Activated CD8-positive, alpha-beta T cell treated with anti-CD3 and anti-CD28 coated beads for 36 hours (primary cell): ENCODE measurements at regions not wholly inside any gene's neighbourhood (a gene's known extent, or its start where the extent isn't known, plus 50 kb on each side); places are given as distances from the start of the nearest gene placed in this dataset.

Source experiments
- ATAC-seq: fragments of 200-7000 bp; cut with Tn5 transposase; one replicate; pipeline ENCODE4 v1.10.0; 2021; ENCODE audit warnings: mild to moderate bottlenecking, moderate library complexity
- CTCF ChIA-PET: fragments of 350-600 bp; sonication (Branson Sonifier 250); formaldehyde crosslinking; loops from one replicate; lab custom pipeline; 2021; ENCODE audit warnings: antibody characterized with exemption; lab: Charles Lee
- POLR2A ChIA-PET: fragments of 350-600 bp; sonication (Branson Sonifier 250); formaldehyde crosslinking; loops from one replicate; lab custom pipeline; 2021; ENCODE audit warnings: antibody characterized with exemption; lab: Charles Lee
- DNase-seq: peaks from one replicate; pipeline ENCODE4 v3.0.0-alpha.2; 2020
- H3K27ac Mint-ChIP-seq: one replicate; pipeline ENCODE4 v1.8.0; 2021; ENCODE audit warnings: mild to moderate bottlenecking, mixed read lengths
- H3K27me3 Mint-ChIP-seq: one replicate; pipeline ENCODE4 v1.8.0; 2021; ENCODE audit warnings: mixed read lengths
- H3K36me3 Mint-ChIP-seq: one replicate; pipeline ENCODE4 v1.8.0; 2021; ENCODE audit warnings: low read depth, mixed read lengths
- H3K4me1 Mint-ChIP-seq: one replicate; pipeline ENCODE4 v1.8.0; 2021; ENCODE audit warnings: low read depth, mixed read lengths
- H3K4me3 Mint-ChIP-seq: one replicate; pipeline ENCODE4 v1.8.0; 2021; ENCODE audit warnings: mild to moderate bottlenecking, moderate library complexity, mixed read lengths
- H3K9me3 Mint-ChIP-seq: one replicate; pipeline ENCODE4 v1.8.0; 2021; ENCODE audit warnings: mixed read lengths
- intact Hi-C: fragments of 100-400 bp; cut with micrococcal nuclease; formaldehyde crosslinking; loops from one replicate; pipeline ENCODE4 v1.10.0; 2022
- TF ChIP-seq, protein P1 (sequence below): fragments of 200-600 bp; IDR thresholded peaks from one replicate; pipeline ENCODE4 v1.8.0; 2022; ENCODE audit warnings: antibody characterized with exemption, mild to moderate bottlenecking

DNA sequence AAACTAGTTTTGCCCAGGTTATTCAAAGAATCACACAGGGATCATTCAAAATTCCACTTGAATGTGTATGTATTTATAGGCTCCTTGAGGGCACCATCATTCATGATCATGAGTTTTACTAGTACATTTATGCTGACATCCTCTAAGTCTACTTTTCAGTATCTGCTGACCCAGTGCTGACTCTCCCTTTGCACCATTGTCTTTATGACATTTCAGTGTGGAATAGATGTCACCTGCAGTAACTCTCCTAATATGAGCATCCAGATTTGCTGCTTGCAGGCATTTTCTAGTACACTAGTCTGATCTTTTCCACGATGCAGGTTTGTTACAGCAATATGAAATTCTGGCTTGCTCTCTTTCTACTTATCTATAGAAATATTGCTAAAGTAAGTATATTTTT, 1603.5 kb downstream of the SI start:
- CTCF ChIA-PET: no interaction called here
- TF ChIP-seq, protein P1, sequence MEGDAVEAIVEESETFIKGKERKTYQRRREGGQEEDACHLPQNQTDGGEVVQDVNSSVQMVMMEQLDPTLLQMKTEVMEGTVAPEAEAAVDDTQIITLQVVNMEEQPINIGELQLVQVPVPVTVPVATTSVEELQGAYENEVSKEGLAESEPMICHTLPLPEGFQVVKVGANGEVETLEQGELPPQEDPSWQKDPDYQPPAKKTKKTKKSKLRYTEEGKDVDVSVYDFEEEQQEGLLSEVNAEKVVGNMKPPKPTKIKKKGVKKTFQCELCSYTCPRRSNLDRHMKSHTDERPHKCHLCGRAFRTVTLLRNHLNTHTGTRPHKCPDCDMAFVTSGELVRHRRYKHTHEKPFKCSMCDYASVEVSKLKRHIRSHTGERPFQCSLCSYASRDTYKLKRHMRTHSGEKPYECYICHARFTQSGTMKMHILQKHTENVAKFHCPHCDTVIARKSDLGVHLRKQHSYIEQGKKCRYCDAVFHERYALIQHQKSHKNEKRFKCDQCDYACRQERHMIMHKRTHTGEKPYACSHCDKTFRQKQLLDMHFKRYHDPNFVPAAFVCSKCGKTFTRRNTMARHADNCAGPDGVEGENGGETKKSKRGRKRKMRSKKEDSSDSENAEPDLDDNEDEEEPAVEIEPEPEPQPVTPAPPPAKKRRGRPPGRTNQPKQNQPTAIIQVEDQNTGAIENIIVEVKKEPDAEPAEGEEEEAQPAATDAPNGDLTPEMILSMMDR: no peak

DNA sequence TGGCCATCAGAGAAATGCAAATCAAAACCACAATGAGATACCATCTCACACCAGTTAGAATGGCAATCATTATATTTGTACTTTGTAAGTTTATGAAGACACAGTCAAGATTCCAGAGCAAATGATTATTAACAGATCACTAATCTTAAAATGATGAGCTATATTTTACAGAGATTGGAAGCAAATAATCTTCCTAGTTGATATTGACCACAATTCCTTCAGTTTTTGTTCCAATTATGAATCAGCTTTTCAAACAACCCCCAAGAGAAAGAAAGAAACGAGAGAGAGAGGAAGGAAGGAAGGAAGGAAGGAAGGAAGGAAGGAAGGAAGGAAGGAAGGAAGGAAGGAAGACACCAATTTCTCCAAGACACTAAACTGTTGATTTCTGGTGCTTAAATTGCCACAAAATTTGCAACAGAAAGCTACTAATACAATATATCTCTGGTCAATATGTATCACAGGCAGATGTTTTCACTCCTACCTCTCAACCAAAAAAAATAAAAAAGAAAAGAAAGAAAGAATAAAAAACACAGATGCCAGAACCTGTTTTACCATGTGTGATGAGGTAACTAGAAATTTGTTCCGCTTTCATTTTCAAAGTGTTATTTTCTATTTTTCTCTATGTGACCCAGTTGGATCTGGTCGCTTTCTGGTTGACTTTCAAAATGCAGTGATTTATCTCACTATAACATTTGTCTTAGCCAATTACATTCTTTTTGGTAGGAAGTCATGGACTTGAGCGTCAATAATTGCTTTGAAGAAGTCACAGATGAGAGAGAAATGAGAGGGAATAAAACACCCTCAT, 1609.6 kb downstream of the SI start:
- DNase-seq (no peak), ATAC-seq (no peak)
- TF ChIP-seq, protein P1: no peak
- POLR2A ChIA-PET: no interaction called here
- no peak overlapping the region for H3K27ac Mint-ChIP-seq
- peaks cover 16% of the 10 kb centered on the region for H3K9me3 Mint-ChIP-seq
- intact Hi-C loops: no loop called here
- no peaks in the 10 kb centered on the region for H3K36me3 Mint-ChIP-seq
- CTCF ChIA-PET: no interaction called here
- no peaks in the 10 kb centered on the region for H3K4me1 Mint-ChIP-seq
- no peak overlapping the region for H3K4me3 Mint-ChIP-seq
- no peaks in the 10 kb centered on the region for H3K27me3 Mint-ChIP-seq

More for the DNA sequence above, 1603.5 kb downstream of the SI start:
- no peaks in the 10 kb centered on the region for H3K36me3 Mint-ChIP-seq
- H3K4me3 Mint-ChIP-seq: no peak overlapping the region
- POLR2A ChIA-PET: no interaction called here
- H3K27ac Mint-ChIP-seq: no peak overlapping the region
- no peaks in the 10 kb centered on the region for H3K27me3 Mint-ChIP-seq
- peaks cover 7% of the 10 kb centered on the region for H3K9me3 Mint-ChIP-seq
- no peak for DNase-seq
- intact Hi-C loops: no loop called here
- H3K4me1 Mint-ChIP-seq: no peaks in the 10 kb centered on the region
- ATAC-seq: no peak

DNA sequence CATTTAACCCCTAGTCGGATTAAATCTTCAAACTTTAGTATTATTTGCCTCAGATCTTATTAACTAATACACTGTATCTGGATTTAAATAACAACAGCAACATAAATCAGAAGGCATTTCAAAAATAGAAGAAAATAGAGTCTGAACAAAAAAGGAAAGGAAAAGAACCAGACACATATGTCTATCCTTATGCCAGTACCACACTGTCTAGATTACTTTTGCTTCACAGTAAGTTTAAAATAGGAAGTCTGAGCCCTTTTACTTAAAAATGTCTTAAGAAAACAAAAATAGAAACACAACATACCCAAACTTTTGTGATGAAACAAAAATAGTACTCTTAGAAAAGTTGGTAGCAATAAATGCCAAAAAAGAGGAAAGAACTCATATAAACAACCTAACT, 1615.8 kb downstream of the SI start:
- Mint-ChIP-seq H3K9me3 (peaks cover 7% of the 10 kb centered on the region), H3K27me3 (no peaks in the 10 kb centered on the region), H3K4me1 (no peaks in the 10 kb centered on the region), H3K36me3 (no peaks in the 10 kb centered on the region), H3K4me3 (no peak overlapping the region), H3K27ac (no peak overlapping the region)
- intact Hi-C loops: no loop called here
- ATAC-seq (no peak), DNase-seq (no peak)
- TF ChIP-seq, protein P1: no peak
- ChIA-PET CTCF (no interaction called here), POLR2A (no interaction called here)

DNA sequence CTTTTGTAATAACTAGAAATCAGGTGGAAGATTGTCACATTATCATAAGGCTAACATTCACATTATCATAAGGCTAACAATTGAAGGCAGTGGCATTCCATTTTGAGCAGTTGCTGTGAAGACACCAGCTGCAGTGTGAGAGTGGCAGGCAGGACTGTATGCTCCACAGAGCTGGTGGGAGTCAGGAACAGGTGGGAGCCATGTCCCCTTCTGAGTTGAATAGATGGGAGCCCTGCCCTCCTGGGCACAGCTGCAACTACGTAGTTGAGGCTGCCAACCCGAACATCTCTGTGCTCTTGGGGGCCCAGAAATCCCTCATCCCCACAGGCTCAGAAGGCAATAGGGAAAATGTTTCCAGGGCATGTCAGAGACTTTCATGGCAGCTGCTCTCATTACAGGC, 1627.6 kb downstream of the SI start:
- TF ChIP-seq, protein P1: no peak
- intact Hi-C loops: no loop called here
- ATAC-seq (no peak), DNase-seq (no peak)
- no peaks in the 10 kb centered on the region for H3K27me3 Mint-ChIP-seq
- ChIA-PET POLR2A (no interaction called here), CTCF (no interaction called here)
- no peak overlapping the region for H3K27ac Mint-ChIP-seq
- H3K9me3 Mint-ChIP-seq: peaks cover 8% of the 10 kb centered on the region
- no peak overlapping the region for H3K4me3 Mint-ChIP-seq
- H3K4me1 Mint-ChIP-seq: no peaks in the 10 kb centered on the region
- no peaks in the 10 kb centered on the region for H3K36me3 Mint-ChIP-seq

DNA sequence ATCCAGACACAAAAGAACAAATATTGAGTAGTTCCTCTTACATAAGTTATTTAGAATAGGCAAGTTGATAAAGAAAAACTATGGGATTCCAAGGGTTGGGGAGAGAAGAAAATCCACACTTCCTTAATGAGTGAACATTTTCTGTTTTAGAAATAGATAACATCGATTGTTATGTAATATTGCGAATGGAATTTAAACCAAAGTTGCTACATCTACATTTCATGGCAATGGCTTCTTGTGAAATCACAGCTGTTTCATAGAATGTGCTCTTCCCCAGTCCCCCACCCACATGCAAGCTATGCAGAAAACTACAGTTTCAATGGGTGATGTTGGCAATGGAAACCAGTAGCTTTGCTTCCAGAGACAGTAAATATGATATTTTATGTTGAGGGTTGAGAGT, 1639.5 kb downstream of the SI start:
- intact Hi-C loops: no loop called here
- CTCF ChIA-PET: no interaction called here
- POLR2A ChIA-PET: no interaction called here
- H3K27me3 Mint-ChIP-seq: no peaks in the 10 kb centered on the region
- H3K27ac Mint-ChIP-seq: no peak overlapping the region
- DNase-seq: no peak
- no peaks in the 10 kb centered on the region for H3K4me1 Mint-ChIP-seq
- no peaks in the 10 kb centered on the region for H3K36me3 Mint-ChIP-seq
- no peak for ATAC-seq
- TF ChIP-seq, protein P1: no peak
- peaks cover 8% of the 10 kb centered on the region for H3K9me3 Mint-ChIP-seq
- no peak overlapping the region for H3K4me3 Mint-ChIP-seq
